Ishikawa (cell line): ENCODE measurements at regions not wholly inside any gene's neighbourhood (a gene's known extent, or its start where the extent isn't known, plus 50 kb on each side); places are given as distances from the start of the nearest gene placed in this dataset.

Source experiments
- CREB1 ChIP-seq: IDR thresholded peaks from 2 replicates; pipeline ENCODE4 v1.6.1; 2012; ENCODE audit warnings: low read depth
- EP300 ChIP-seq: IDR thresholded peaks from 2 replicates; pipeline ENCODE4 v1.6.1; 2012; ENCODE audit warnings: borderline replicate concordance
- FOXM1 ChIP-seq: IDR thresholded peaks from 2 replicates; pipeline ENCODE4 v1.6.1; 2012; ENCODE audit warnings: low read depth, borderline replicate concordance
- RAD21 ChIP-seq: IDR thresholded peaks from 2 replicates; pipeline ENCODE4 v1.6.1; 2012; ENCODE audit warnings: low read depth
- TAF1 ChIP-seq: IDR thresholded peaks from 2 replicates; pipeline ENCODE4 v1.6.1; 2012; ENCODE audit warnings: low read depth, mild to moderate bottlenecking
- TEAD4 ChIP-seq: IDR thresholded peaks from 2 replicates; pipeline ENCODE4 v1.6.1; 2012
- YY1 ChIP-seq: IDR thresholded peaks from 2 replicates; pipeline ENCODE4 v1.6.1; 2012; ENCODE audit warnings: low read depth
- ZBTB7A ChIP-seq: IDR thresholded peaks from 2 replicates; pipeline ENCODE4 v1.6.1; 2012; ENCODE audit warnings: low read depth
- TF ChIP-seq, protein P1 (sequence below): IDR thresholded peaks from 2 replicates; pipeline ENCODE4 v1.6.1; 2012
- TF ChIP-seq, protein P2 (sequence below): IDR thresholded peaks from 2 replicates; pipeline ENCODE4 v1.6.1; 2012; ENCODE audit warnings: low read depth, mild to moderate bottlenecking

- TF ChIP-seq YY1 (no peak), RAD21 (no peak), EP300 (no peak), FOXM1 (no peak), TAF1 (no peak), TEAD4 (no peak), ZBTB7A (no peak), CREB1 (no peak)
- TF ChIP-seq, protein P1, sequence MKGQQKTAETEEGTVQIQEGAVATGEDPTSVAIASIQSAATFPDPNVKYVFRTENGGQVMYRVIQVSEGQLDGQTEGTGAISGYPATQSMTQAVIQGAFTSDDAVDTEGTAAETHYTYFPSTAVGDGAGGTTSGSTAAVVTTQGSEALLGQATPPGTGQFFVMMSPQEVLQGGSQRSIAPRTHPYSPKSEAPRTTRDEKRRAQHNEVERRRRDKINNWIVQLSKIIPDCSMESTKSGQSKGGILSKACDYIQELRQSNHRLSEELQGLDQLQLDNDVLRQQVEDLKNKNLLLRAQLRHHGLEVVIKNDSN: no peak
- TF ChIP-seq, protein P2, sequence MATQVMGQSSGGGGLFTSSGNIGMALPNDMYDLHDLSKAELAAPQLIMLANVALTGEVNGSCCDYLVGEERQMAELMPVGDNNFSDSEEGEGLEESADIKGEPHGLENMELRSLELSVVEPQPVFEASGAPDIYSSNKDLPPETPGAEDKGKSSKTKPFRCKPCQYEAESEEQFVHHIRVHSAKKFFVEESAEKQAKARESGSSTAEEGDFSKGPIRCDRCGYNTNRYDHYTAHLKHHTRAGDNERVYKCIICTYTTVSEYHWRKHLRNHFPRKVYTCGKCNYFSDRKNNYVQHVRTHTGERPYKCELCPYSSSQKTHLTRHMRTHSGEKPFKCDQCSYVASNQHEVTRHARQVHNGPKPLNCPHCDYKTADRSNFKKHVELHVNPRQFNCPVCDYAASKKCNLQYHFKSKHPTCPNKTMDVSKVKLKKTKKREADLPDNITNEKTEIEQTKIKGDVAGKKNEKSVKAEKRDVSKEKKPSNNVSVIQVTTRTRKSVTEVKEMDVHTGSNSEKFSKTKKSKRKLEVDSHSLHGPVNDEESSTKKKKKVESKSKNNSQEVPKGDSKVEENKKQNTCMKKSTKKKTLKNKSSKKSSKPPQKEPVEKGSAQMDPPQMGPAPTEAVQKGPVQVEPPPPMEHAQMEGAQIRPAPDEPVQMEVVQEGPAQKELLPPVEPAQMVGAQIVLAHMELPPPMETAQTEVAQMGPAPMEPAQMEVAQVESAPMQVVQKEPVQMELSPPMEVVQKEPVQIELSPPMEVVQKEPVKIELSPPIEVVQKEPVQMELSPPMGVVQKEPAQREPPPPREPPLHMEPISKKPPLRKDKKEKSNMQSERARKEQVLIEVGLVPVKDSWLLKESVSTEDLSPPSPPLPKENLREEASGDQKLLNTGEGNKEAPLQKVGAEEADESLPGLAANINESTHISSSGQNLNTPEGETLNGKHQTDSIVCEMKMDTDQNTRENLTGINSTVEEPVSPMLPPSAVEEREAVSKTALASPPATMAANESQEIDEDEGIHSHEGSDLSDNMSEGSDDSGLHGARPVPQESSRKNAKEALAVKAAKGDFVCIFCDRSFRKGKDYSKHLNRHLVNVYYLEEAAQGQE: no peak
Measured at GRCh38 chr4:81684352-81684751, 212.6 kb upstream of the RASGEF1B start.
